A549 (cell line): ENCODE measurements at regions not wholly inside any gene's neighbourhood (a gene's known extent, or its start where the extent isn't known, plus 50 kb on each side); places are given as distances from the start of the nearest gene placed in this dataset.

Source experiments
- ATAC-seq, 2 experiments: fragments of 200-7000 bp in 1 of 2; fragments of >200 bp in 1 of 2; cut with Nextera tagmentation in 1 of 2; cut with Tn5 transposase in 1 of 2; 3 replicates each; pipeline versions ENCODE4 v1.8.0 to v1.9.1; 2018 to 2020; ENCODE audit warnings: mild to moderate bottlenecking in 1 of 2, moderate library complexity in 1 of 2
- CTCF ChIA-PET: fragments of 300-600 bp; sonication (Branson Sonifier 250); formaldehyde crosslinking; extraction: SDS; loops from one replicate; lab custom pipeline; 2021; ENCODE audit warnings: antibody characterized with exemption, inconsistent platforms; lab: Yijun Ruan, JAX
- POLR2A ChIA-PET: fragments of 350-600 bp; formaldehyde crosslinking; extraction: SDS; loops from one replicate; lab custom pipeline; 2021; ENCODE audit warnings: antibody characterized with exemption, inconsistent platforms; lab: Yijun Ruan, JAX
- DNase-seq, 2 experiments: peaks; one replicate each; pipeline versions ENCODE4 v3.0.0 to v3.0.0-alpha.2; 2011 to 2016; ENCODE audit warnings: low read depth in 1 of 2, low spot score in 1 of 2
- FAIRE-seq: peaks from 2 replicates; lab custom pipeline; 2011; peaks lifted over from hg19 to GRCh38; lab: Jason Lieb, UNC
- H3K27ac ChIP-seq, 2 experiments: fragments of >200 bp; sonication (Bioruptor Twin); formaldehyde crosslinking; 3 replicates each; pipeline ENCODE4 v1.5.1; 2016 to 2017
- H3K4me1 ChIP-seq: fragments of >200 bp; sonication (Bioruptor Twin); formaldehyde crosslinking; 3 replicates; pipeline ENCODE4 v1.6.1; 2016
- H3K4me2 ChIP-seq: fragments of >200 bp; sonication (Bioruptor Twin); formaldehyde crosslinking; 3 replicates; pipeline ENCODE4 v1.6.1; 2016
- H3K4me3 ChIP-seq: fragments of >200 bp; sonication (Bioruptor Twin); formaldehyde crosslinking; 3 replicates; pipeline ENCODE4 v1.5.1; 2016
- H3K9me3 ChIP-seq: fragments of >200 bp; sonication (Bioruptor Twin); formaldehyde crosslinking; 3 replicates; pipeline ENCODE4 v1.6.1; 2016
- CHD4 ChIP-seq: fragments of 200-600 bp; sonication (generic); IDR thresholded peaks from 2 replicates; pipeline ENCODE4 v1.6.1; 2016; ENCODE audit warnings: antibody characterized with exemption, mild to moderate bottlenecking, borderline replicate concordance
- EHF ChIP-seq: fragments of 250-450 bp; sonication (Bioruptor Pico); IDR thresholded peaks from 2 replicates; pipeline ENCODE4 v1.5.0; 2020; ENCODE audit warnings: mild to moderate bottlenecking
- HDAC2 ChIP-seq: fragments of 200-600 bp; sonication (generic); IDR thresholded peaks from 2 replicates; pipeline ENCODE4 v1.6.1; 2016
- HEYL ChIP-seq: fragments of 250-450 bp; sonication (Bioruptor Pico); IDR thresholded peaks from 2 replicates; pipeline ENCODE4 v1.8.0; 2021; ENCODE audit warnings: mild to moderate bottlenecking, moderate library complexity
- JUNB ChIP-seq: fragments of >200 bp; sonication (Bioruptor Twin); formaldehyde crosslinking; IDR thresholded peaks from 2 replicates; pipeline ENCODE4 v1.6.1; 2016
- MYC ChIP-seq: IDR thresholded peaks from 2 replicates; pipeline ENCODE4 v1.6.1; 2012; ENCODE audit warnings: mild to moderate bottlenecking, inconsistent platforms, low read length, improper control_type of control experiment, borderline replicate concordance
- NR3C1 ChIP-seq: fragments of >200 bp; sonication (Bioruptor Twin); formaldehyde crosslinking; IDR thresholded peaks from 3 replicates; pipeline ENCODE4 v1.6.1; 2017
- RAD21 ChIP-seq, 2 experiments: fragments of >200 bp in 1 of 2; sonication (Bioruptor Twin) in 1 of 2; formaldehyde crosslinking in 1 of 2; IDR thresholded peaks in 1 of 2; conservative IDR thresholded peaks in 1 of 2; 2 replicates in 1 of 2; 3 replicates in 1 of 2; pipeline ENCODE4 v1.6.1; 2012 to 2018; ENCODE audit warnings: inconsistent platforms in 1 of 2
- RFX5 ChIP-seq: fragments of 450-650 bp; IDR thresholded peaks from 2 replicates; pipeline ENCODE4 v1.7.1; 2014; ENCODE audit warnings: antibody characterized with exemption, mild to moderate bottlenecking, moderate library complexity
- RNF2 ChIP-seq: fragments of 200-600 bp; sonication (generic); IDR thresholded peaks from 2 replicates; pipeline ENCODE4 v1.6.1; 2016; ENCODE audit warnings: low read depth, mild to moderate bottlenecking, antibody characterized with exemption, moderate library complexity, borderline replicate concordance
- SMC3 ChIP-seq: fragments of >200 bp; sonication (Bioruptor Twin); formaldehyde crosslinking; IDR thresholded peaks from 3 replicates; pipeline ENCODE4 v1.6.1; 2018; ENCODE audit warnings: inconsistent platforms
- SREBF2 ChIP-seq: fragments of 450-650 bp; IDR thresholded peaks from 2 replicates; pipeline ENCODE4 v1.6.1; 2014; ENCODE audit warnings: mild to moderate bottlenecking, moderate library complexity
- TFCP2L1 ChIP-seq: fragments of 250-450 bp; sonication (Bioruptor Pico); IDR thresholded peaks from 2 replicates; pipeline ENCODE4 v1.5.0; 2021; ENCODE audit warnings: mild to moderate bottlenecking
- TP53 ChIP-seq: fragments of 250-450 bp; sonication (Bioruptor Pico); IDR thresholded peaks from 2 replicates; pipeline ENCODE4 v1.5.0; 2021; ENCODE audit warnings: mild to moderate bottlenecking, moderate library complexity
- ZC3H11A ChIP-seq: fragments of 450-650 bp; IDR thresholded peaks from 2 replicates; pipeline ENCODE4 v1.6.1; 2014; ENCODE audit warnings: antibody characterized with exemption, mild to moderate bottlenecking
- ZNF302 ChIP-seq: fragments of 250-450 bp; sonication (Bioruptor Pico); IDR thresholded peaks from 2 replicates; pipeline ENCODE4 v1.9.0; 2021; ENCODE audit warnings: inconsistent platforms, mild to moderate bottlenecking, moderate library complexity
- ZSCAN20 ChIP-seq: fragments of 250-450 bp; sonication (Bioruptor Pico); IDR thresholded peaks from 2 replicates; pipeline ENCODE4 v1.8.0; 2022; ENCODE audit warnings: mild to moderate bottlenecking, moderate library complexity
- WGBS: methylation state at CpG from one replicate; pipeline ENCODE4 v1.1.6; 2017; ENCODE audit errors: missing lambda C conversion rate; 5-methylcytosine and 5-hydroxymethylcytosine counted together
- TF ChIP-seq, protein P1 (sequence below): fragments of 250-450 bp; sonication (Bioruptor Pico); IDR thresholded peaks from 2 replicates; pipeline ENCODE4 v1.5.0; 2020; ENCODE audit warnings: low read depth, mild to moderate bottlenecking, moderate library complexity
- TF ChIP-seq, protein P2 (sequence below): IDR thresholded peaks from 2 replicates; pipeline ENCODE4 v1.6.1; 2012
- TF ChIP-seq, protein P3 (sequence below): IDR thresholded peaks from 2 replicates; pipeline ENCODE4 v1.6.1; 2012; ENCODE audit warnings: low read depth, borderline replicate concordance
- TF ChIP-seq, protein P4 (sequence below): fragments of 150-350 bp; IDR thresholded peaks from 2 replicates; pipeline ENCODE4 v1.6.1; 2014; ENCODE audit warnings: low read depth, mild to moderate bottlenecking, low read length

DNA sequence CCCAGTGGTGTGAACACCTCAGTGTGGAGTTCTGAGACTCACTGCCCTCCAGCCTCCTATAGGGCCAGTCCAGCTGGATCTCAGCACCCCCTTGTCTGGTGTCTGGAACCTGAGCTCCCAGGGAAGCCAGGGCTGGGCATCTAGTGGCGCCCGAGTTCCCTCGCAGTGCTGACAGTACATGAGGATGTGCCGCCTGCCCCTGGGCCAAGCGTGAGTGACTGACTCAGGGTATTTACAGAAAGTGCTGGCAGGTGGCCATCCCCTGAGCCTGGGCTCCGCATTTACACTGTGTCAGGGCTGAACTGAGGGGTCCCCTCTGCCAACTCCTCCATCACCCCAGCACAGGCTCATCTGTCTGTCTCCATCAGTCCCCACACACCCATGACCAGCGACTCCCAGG is 185.3 kb downstream of the BRD1 start (continued):
- TF ChIP-seq ZNF302 (no peak), CHD4 (no peak), TFCP2L1 (CRISPR knock-in tag) (no peak), HDAC2 (no peak), JUNB (no peak)
- TF ChIP-seq, protein P1, sequence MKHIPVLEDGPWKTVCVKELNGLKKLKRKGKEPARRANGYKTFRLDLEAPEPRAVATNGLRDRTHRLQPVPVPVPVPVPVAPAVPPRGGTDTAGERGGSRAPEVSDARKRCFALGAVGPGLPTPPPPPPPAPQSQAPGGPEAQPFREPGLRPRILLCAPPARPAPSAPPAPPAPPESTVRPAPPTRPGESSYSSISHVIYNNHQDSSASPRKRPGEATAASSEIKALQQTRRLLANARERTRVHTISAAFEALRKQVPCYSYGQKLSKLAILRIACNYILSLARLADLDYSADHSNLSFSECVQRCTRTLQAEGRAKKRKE = no peak
- TF ChIP-seq, protein P2, sequence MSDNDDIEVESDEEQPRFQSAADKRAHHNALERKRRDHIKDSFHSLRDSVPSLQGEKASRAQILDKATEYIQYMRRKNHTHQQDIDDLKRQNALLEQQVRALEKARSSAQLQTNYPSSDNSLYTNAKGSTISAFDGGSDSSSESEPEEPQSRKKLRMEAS = no peak
- TF ChIP-seq, protein P3, sequence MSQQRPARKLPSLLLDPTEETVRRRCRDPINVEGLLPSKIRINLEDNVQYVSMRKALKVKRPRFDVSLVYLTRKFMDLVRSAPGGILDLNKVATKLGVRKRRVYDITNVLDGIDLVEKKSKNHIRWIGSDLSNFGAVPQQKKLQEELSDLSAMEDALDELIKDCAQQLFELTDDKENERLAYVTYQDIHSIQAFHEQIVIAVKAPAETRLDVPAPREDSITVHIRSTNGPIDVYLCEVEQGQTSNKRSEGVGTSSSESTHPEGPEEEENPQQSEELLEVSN = no peak
- TF ChIP-seq, all 56 proteins: peak for 0

DNA sequence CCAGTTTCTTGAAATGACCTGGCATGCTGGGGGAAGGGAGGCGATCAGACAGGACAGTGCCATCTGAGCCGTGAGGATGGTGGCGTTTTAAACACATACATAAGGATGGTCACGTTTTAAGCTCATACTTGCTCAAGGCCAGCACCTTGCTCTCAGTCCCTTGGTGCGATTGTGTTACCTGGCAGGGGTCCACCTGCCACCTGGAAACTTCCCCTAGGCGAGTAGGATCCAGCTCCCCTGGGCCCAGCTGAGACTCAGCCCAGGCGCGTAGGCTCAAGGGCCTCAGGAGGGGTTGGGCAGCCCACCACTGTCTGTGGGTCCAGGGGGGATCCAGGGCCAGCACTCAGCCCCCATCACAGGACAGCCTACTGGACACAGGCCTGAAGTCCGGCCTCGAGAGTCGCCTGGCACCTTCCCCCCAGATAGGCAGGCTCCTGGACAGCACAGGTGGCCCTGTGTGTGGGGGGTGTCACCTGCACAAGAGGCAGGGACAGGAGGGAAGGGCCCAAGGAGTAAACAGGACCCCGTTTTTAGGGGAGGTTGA is 185.8 kb downstream of the BRD1 start:
- WGBS = 49% methylated on average over 7 of the region's 12 CpGs
- no peak for ATAC-seq
- no peak for FAIRE-seq
- Histone ChIP-seq H3K4me2 (no peak overlapping the region), H3K9me3 (no peaks in the 10 kb centered on the region), H3K4me3 (no peak overlapping the region), H3K4me1 (no peaks in the 10 kb centered on the region), H3K27ac (no peak overlapping the region)
- TF ChIP-seq SREBF2 (no peak), ZSCAN20 (CRISPR knock-in tag) (no peak)
- DNase-seq = no peak
- ChIA-PET CTCF (interaction anchor here (1.0 kb wide), 1 partner anchor 15 kb away, joined by 3 read pairs; no protein-coding TSS in a partner anchor), POLR2A (no interaction called here)

DNA sequence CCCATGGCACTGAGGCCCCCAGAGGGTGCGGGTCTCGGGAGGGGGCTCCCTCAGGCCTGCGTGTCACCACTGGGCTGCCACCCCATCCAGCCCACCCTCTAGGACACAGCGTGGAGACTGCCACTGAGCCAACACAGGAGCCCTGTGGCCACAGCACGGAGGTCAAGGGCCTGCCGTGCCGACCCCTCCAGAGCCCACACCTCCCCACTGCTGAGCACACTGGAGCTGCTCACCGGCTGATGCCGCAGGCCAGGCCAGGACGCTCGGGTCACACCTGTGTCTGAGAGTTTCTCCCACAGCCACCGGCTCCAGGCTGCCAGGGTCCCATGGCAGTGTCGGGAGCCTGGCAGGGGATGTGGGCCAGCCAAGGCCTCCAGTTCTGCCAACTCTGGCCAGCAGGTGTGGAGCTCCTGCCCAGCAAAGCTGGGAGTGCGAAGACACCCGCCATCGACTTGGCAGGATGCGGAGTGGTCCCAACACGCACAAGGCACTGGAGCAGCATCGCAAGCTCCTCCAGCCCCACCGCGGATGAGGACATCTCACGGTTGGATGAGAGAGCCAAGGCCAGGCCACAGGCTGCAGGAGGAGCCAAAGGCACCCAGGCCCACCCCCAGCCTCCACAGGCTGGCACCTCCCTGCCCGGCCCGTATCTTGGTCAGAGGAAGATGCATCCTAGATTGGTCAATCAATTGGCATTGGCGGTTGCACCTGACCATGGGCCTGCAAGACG is 187.1 kb downstream of the BRD1 start:
- ChIA-PET CTCF (interaction anchor here (0.6 to 0.7 kb wide), 2 partner anchors 8 to 215 kb away, joined by 3 read pairs; no protein-coding TSS in a partner anchor), POLR2A (no interaction called here)
- WGBS = 39% methylated on average over 6 of the region's 26 CpGs
- no peak overlapping the region for H3K4me2 ChIP-seq
- FAIRE-seq = no peak
- H3K4me3 ChIP-seq = no peak overlapping the region
- no peak for ATAC-seq
- H3K27ac ChIP-seq = no peak overlapping the region
- no peak for TF ChIP-seq MYC
- no peak for TF ChIP-seq HEYL
- TF ChIP-seq ZC3H11A = no peak
- no peak for TF ChIP-seq RAD21 (conservative IDR thresholded peaks at IDR 0.05 in 1 of 2, IDR thresholded peaks at IDR 0.05 in 1 of 2)
- TF ChIP-seq RNF2 = no peak
- no peak for TF ChIP-seq HDAC2
- no peak for TF ChIP-seq RFX5
- TF ChIP-seq, protein P1 = no peak
- no peak for TF ChIP-seq NR3C1
- no peak for TF ChIP-seq TFCP2L1 (CRISPR knock-in tag)
- no peak for TF ChIP-seq SMC3
- no peaks in the 10 kb centered on the region for H3K9me3 ChIP-seq
- DNase-seq = no peak
- H3K4me1 ChIP-seq = no peaks in the 10 kb centered on the region

DNA sequence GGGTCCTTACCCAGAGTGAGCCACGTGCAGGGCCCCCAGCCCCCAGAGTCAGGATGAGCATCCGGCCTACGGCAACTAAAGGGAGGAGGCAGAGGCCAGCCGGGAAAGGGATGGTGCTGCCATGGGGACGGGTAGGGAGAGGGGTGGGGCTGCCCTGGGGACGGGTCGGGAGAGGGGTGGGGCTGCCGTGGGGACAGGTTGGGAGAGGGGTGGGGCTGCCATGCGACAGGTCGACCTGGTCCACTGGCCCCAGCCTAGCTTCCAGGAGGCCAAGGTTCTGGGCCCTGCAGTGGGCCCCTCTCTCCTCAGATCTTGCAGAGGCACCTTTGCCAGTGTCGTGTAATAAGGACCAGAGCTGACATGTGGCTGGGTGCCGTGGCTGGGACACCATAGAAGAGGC is 187.7 kb downstream of the BRD1 start:
- H3K27ac ChIP-seq = no peak overlapping the region
- FAIRE-seq (no peak), DNase-seq (no peak), ATAC-seq (no peak)
- ChIA-PET POLR2A (no interaction called here), CTCF (interaction anchor here (0.7 kb wide), 1 partner anchor 214 kb away, joined by 3 read pairs; no protein-coding TSS in a partner anchor)
- no peaks in the 10 kb centered on the region for H3K4me1 ChIP-seq
- H3K4me3 ChIP-seq = no peak overlapping the region
- TF ChIP-seq RFX5 (no peak), EHF (CRISPR knock-in tag) (no peak), TP53 (CRISPR knock-in tag) (no peak)
- TF ChIP-seq, protein P4, sequence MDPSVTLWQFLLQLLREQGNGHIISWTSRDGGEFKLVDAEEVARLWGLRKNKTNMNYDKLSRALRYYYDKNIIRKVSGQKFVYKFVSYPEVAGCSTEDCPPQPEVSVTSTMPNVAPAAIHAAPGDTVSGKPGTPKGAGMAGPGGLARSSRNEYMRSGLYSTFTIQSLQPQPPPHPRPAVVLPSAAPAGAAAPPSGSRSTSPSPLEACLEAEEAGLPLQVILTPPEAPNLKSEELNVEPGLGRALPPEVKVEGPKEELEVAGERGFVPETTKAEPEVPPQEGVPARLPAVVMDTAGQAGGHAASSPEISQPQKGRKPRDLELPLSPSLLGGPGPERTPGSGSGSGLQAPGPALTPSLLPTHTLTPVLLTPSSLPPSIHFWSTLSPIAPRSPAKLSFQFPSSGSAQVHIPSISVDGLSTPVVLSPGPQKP = no peak
- H3K9me3 ChIP-seq = no peaks in the 10 kb centered on the region
- WGBS = 56% methylated on average over 4 of the region's 12 CpGs
- H3K4me2 ChIP-seq = no peak overlapping the region
